ENCODE measurements at regions not wholly inside any gene's neighbourhood (a gene's known extent, or its start where the extent isn't known, plus 50 kb on each side); places are given as distances from the start of the nearest gene placed in this dataset.

DNA sequence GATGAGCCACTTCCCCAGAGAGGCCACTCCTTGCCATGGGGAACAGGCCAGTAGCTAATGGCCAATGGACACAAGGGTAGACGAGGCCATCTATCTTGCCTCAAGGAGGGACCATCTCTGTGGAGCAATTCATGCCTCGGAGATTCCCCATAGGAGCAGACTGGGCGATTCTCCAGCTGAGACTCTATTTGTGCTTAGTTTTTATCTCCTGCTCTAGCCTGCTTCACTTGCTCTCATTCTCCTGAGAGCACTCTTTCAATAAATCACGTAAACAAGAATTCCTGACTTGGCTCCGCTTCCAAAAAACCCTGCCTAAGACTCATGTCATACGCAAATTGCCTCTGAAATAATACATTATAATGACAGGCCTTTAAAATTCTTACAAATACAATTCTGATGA, 396.4 kb upstream of the USP15 start:
- no peak for FAIRE-seq
- H3K9me3 ChIP-seq (ENCODE audit: control insufficient read depth, low read depth, low read length), result no peaks in the 10 kb centered on the region

DNA sequence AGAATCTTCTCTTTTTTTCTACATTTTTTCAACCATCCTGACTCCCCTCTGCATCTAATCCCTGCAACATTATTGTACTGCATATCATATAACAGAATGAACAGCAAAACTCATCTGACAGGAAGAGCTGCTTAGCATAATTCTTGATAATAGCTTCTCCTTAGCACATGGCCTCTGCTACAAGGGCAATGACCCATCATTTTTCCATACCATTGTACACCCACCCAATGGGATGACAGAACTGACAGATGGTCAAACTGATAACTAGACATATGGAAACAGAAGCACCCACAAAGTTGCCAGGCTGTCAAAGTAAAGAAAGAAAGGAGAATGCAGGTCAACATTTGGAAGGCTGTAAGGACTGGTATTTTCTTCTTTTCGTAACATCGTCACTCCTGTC, 390.4 kb upstream of the USP15 start:
- FAIRE-seq (no peak), DNase-seq (ENCODE audit: low read depth, low spot score) (no peak)
- Histone ChIP-seq H3K9me1 (ENCODE audit: control insufficient read depth, extremely low read depth, insufficient read depth, low read length) (no peaks in the 10 kb centered on the region), H3K4me2 (ENCODE audit: control insufficient read depth, extremely low read depth, insufficient read depth, low read depth, low read length) (no peak overlapping the region), H3K9me3 (ENCODE audit: control insufficient read depth, low read depth, low read length) (no peaks in the 10 kb centered on the region), H2AFZ (ENCODE audit: control insufficient read depth, low read length) (no peak overlapping the region), H3K27me3 (ENCODE audit: control insufficient read depth, extremely low read depth, insufficient read depth, low read length) (no peaks in the 10 kb centered on the region), H4K20me1 (ENCODE audit: control insufficient read depth, extremely low read depth, insufficient read depth, low read length) (no peaks in the 10 kb centered on the region), H3K4me1 (ENCODE audit: control insufficient read depth, extremely low read depth, insufficient read depth, low read length) (no peaks in the 10 kb centered on the region), H3K4me3 (ENCODE audit: control insufficient read depth in 2 of 3, extremely low read depth in 1 of 3, insufficient read depth in 2 of 3, low read depth in 1 of 3, low read length in 3 of 3) (no peak overlapping the region), H3K36me3 (ENCODE audit: control insufficient read depth in 2 of 2, extremely low read depth in 1 of 2, insufficient read depth in 2 of 2, low read length in 2 of 2) (no peaks in the 10 kb centered on the region), H3K79me2 (ENCODE audit: control insufficient read depth, insufficient read depth, low read length) (no peaks in the 10 kb centered on the region), H3K27ac (ENCODE audit: control insufficient read depth, insufficient read depth, low read length) (no peak overlapping the region), H3K9ac (ENCODE audit: control insufficient read depth, extremely low read depth, insufficient read depth, low read length) (no peak overlapping the region)
- dilution Hi-C loops (cut with MboI; ENCODE audit: extremely low pct_ligation_motif_present, low sequenced_read_pairs), result no loop called here
- TF ChIP-seq EZH2 (IDR thresholded peaks at IDR 0.05; ENCODE audit: low read length), result no peak
- TF ChIP-seq, protein P1, sequence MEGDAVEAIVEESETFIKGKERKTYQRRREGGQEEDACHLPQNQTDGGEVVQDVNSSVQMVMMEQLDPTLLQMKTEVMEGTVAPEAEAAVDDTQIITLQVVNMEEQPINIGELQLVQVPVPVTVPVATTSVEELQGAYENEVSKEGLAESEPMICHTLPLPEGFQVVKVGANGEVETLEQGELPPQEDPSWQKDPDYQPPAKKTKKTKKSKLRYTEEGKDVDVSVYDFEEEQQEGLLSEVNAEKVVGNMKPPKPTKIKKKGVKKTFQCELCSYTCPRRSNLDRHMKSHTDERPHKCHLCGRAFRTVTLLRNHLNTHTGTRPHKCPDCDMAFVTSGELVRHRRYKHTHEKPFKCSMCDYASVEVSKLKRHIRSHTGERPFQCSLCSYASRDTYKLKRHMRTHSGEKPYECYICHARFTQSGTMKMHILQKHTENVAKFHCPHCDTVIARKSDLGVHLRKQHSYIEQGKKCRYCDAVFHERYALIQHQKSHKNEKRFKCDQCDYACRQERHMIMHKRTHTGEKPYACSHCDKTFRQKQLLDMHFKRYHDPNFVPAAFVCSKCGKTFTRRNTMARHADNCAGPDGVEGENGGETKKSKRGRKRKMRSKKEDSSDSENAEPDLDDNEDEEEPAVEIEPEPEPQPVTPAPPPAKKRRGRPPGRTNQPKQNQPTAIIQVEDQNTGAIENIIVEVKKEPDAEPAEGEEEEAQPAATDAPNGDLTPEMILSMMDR (optimal IDR thresholded peaks at IDR 0.05 in 1 of 3, IDR thresholded peaks at IDR 0.05 in 1 of 3, conservative IDR thresholded peaks at IDR 0.05 in 1 of 3; ENCODE audit: extremely low read depth in 1 of 3, insufficient read depth in 2 of 3, low read length in 3 of 3), result no peak

More for the DNA sequence above, 396.4 kb upstream of the USP15 start:
- Histone ChIP-seq H3K4me3 (ENCODE audit: control insufficient read depth in 2 of 3, extremely low read depth in 1 of 3, insufficient read depth in 2 of 3, low read depth in 1 of 3, low read length in 3 of 3) (no peak overlapping the region), H3K4me1 (ENCODE audit: control insufficient read depth, extremely low read depth, insufficient read depth, low read length) (no peaks in the 10 kb centered on the region), H4K20me1 (ENCODE audit: control insufficient read depth, extremely low read depth, insufficient read depth, low read length) (no peaks in the 10 kb centered on the region), H3K79me2 (ENCODE audit: control insufficient read depth, insufficient read depth, low read length) (no peaks in the 10 kb centered on the region), H3K27me3 (ENCODE audit: control insufficient read depth, extremely low read depth, insufficient read depth, low read length) (no peaks in the 10 kb centered on the region), H3K4me2 (ENCODE audit: control insufficient read depth, extremely low read depth, insufficient read depth, low read depth, low read length) (no peak overlapping the region), H3K27ac (ENCODE audit: control insufficient read depth, insufficient read depth, low read length) (no peak overlapping the region), H3K36me3 (ENCODE audit: control insufficient read depth in 2 of 2, extremely low read depth in 1 of 2, insufficient read depth in 2 of 2, low read length in 2 of 2) (no peaks in the 10 kb centered on the region), H3K9ac (ENCODE audit: control insufficient read depth, extremely low read depth, insufficient read depth, low read length) (no peak overlapping the region), H3K9me1 (ENCODE audit: control insufficient read depth, extremely low read depth, insufficient read depth, low read length) (no peaks in the 10 kb centered on the region), H2AFZ (ENCODE audit: control insufficient read depth, low read length) (no peak overlapping the region)
- dilution Hi-C loops (cut with MboI; ENCODE audit: extremely low pct_ligation_motif_present, low sequenced_read_pairs), result no loop called here
- TF ChIP-seq, protein P1 (optimal IDR thresholded peaks at IDR 0.05 in 1 of 3, IDR thresholded peaks at IDR 0.05 in 1 of 3, conservative IDR thresholded peaks at IDR 0.05 in 1 of 3; ENCODE audit: extremely low read depth in 1 of 3, insufficient read depth in 2 of 3, low read length in 3 of 3), result no peak
- no peak for TF ChIP-seq EZH2 (IDR thresholded peaks at IDR 0.05; ENCODE audit: low read length)
- no peak for DNase-seq (ENCODE audit: low read depth, low spot score)
